ENCODE measurements at regions not wholly inside any gene's neighbourhood (a gene's known extent, or its start where the extent isn't known, plus 50 kb on each side); places are given as distances from the start of the nearest gene placed in this dataset.

GRCh38 chr11:96827164-96827563 is 437.4 kb downstream of the JRKL start:
- H3K79me2 ChIP-seq (ENCODE audit: control insufficient read depth, insufficient read depth, low read length) = no peaks in the 10 kb centered on the region
- H3K27ac ChIP-seq (ENCODE audit: control insufficient read depth, insufficient read depth) = no peak overlapping the region
- no peak for TF ChIP-seq TCF7 (IDR thresholded peaks at IDR 0.05; ENCODE audit: borderline replicate concordance)
- no peak for TF ChIP-seq SUZ12 (IDR thresholded peaks at IDR 0.05; ENCODE audit: unreplicated experiment)
- TF ChIP-seq SUPT20H (IDR thresholded peaks at IDR 0.05; ENCODE audit: borderline replicate concordance, control insufficient read depth, low read depth, low read length) = no peak
- TF ChIP-seq MAX (IDR thresholded peaks at IDR 0.05; ENCODE audit: low read depth, low read length) = no peak
- H3K27me3 ChIP-seq (replicated peaks in 1 of 2; ENCODE audit: control insufficient read depth in 2 of 2, insufficient read depth in 2 of 2, low read length in 1 of 2) = no peaks in the 10 kb centered on the region
- intact Hi-C loops (cut with micrococcal nuclease; ENCODE audit: unreplicated experiment) = no loop called here
- no peaks in the 10 kb centered on the region for H3K4me1 ChIP-seq (ENCODE audit: control insufficient read depth, insufficient read depth, low read length)
- WGBS (ENCODE audit: insufficient coverage, insufficient replicate concordance, low lambda C conversion rate, missing lambda C conversion rate) = 28% methylated on average over 4 of the region's 4 CpGs
- ATAC-seq = no peak
- ChIA-PET SMC1A (ENCODE audit: uncharacterized antibody, unreplicated experiment) (interaction anchor here (0.7 to 2.0 kb wide), 2 partner anchors 314 to 1309 kb away, joined by 3 to 4 read pairs; no protein-coding TSS in a partner anchor), RAD21 (ENCODE audit: unreplicated experiment) (interaction anchor here (1.5 kb wide), 1 partner anchor 314 kb away, joined by 5 read pairs; no protein-coding TSS in a partner anchor), CTCF (interaction anchor here (0.7 to 1.5 kb wide), 3 partner anchors 10 to 622 kb away, joined by 3 to 4 read pairs (median 3); no protein-coding TSS in a partner anchor), POLR2A (no interaction called here)
- H3K4me2 ChIP-seq (ENCODE audit: control insufficient read depth, insufficient read depth) = no peak overlapping the region
- no peak for FAIRE-seq
- BruUV-seq (replicated peaks) = no TSS peak
- H3K9ac ChIP-seq (ENCODE audit: control insufficient read depth, insufficient read depth, low read length) = no peak overlapping the region
- DNase-seq (ENCODE audit: low read depth, low spot score) = no peak
- H2AFZ ChIP-seq (ENCODE audit: control insufficient read depth, low read depth, low read length) = no peak overlapping the region
- H4K20me1 ChIP-seq (ENCODE audit: control insufficient read depth, insufficient read depth) = no peaks in the 10 kb centered on the region
- no peaks in the 10 kb centered on the region for H3K9me3 ChIP-seq (replicated peaks; ENCODE audit: control insufficient read depth, insufficient read depth, low read length)
- H3K4me3 ChIP-seq = no peak overlapping the region
- in situ Hi-C loops (cut with MboI) = no loop called here
- no peaks in the 10 kb centered on the region for H3K36me3 ChIP-seq (ENCODE audit: control insufficient read depth in 2 of 2, insufficient read depth in 2 of 2, low read length in 1 of 2)

- ChIA-PET SMC1A (ENCODE audit: uncharacterized antibody, unreplicated experiment) (no interaction called here), RAD21 (ENCODE audit: unreplicated experiment) (no interaction called here), CTCF (no interaction called here), POLR2A (no interaction called here)
- intact Hi-C loops (cut with micrococcal nuclease; ENCODE audit: unreplicated experiment) (no loop called here), in situ Hi-C loops (cut with MboI) (no loop called here)
- Histone ChIP-seq H3K79me2 (ENCODE audit: control insufficient read depth, insufficient read depth, low read length) (no peaks in the 10 kb centered on the region), H3K27ac (ENCODE audit: control insufficient read depth, insufficient read depth) (no peak overlapping the region), H3K27me3 (replicated peaks in 1 of 2; ENCODE audit: control insufficient read depth in 2 of 2, insufficient read depth in 2 of 2, low read length in 1 of 2) (no peaks in the 10 kb centered on the region; a peak in 1 of 4 replicates), H3K36me3 (ENCODE audit: control insufficient read depth in 2 of 2, insufficient read depth in 2 of 2, low read length in 1 of 2) (no peaks in the 10 kb centered on the region), H3K4me2 (ENCODE audit: control insufficient read depth, insufficient read depth) (no peak overlapping the region), H3K4me3 (no peak overlapping the region), H3K9ac (ENCODE audit: control insufficient read depth, insufficient read depth, low read length) (no peak overlapping the region), H4K20me1 (ENCODE audit: control insufficient read depth, insufficient read depth) (no peaks in the 10 kb centered on the region), H2AFZ (ENCODE audit: control insufficient read depth, low read depth, low read length) (no peak overlapping the region), H3K4me1 (ENCODE audit: control insufficient read depth, insufficient read depth, low read length) (no peaks in the 10 kb centered on the region), H3K9me3 (replicated peaks; ENCODE audit: control insufficient read depth, insufficient read depth, low read length) (no peaks in the 10 kb centered on the region)
- no TSS peak for BruUV-seq (replicated peaks)
- FAIRE-seq (no peak), ATAC-seq (no peak), DNase-seq (ENCODE audit: low read depth, low spot score) (no peak)
- no peak for TF ChIP-seq SMAD5 (IDR thresholded peaks at IDR 0.05; ENCODE audit: low read depth)
- TF ChIP-seq RAD51 (IDR thresholded peaks at IDR 0.05) = no peak
- no peak for TF ChIP-seq WRNIP1 (IDR thresholded peaks at IDR 0.05; ENCODE audit: borderline replicate concordance, low read depth, low read length)
- no peak for TF ChIP-seq SMARCA5 (IDR thresholded peaks at IDR 0.05)
- 0% methylated on average over 2 of the region's 2 CpGs for WGBS (ENCODE audit: insufficient coverage, insufficient replicate concordance, low lambda C conversion rate, missing lambda C conversion rate)
These were observed 452.0 kb downstream of the JRKL start for GRCh38 chr11:96841792-96842191.

Measured in GM12878 (cell line).